ENCODE measurements at regions not wholly inside any gene's neighbourhood (a gene's known extent, or its start where the extent isn't known, plus 50 kb on each side); places are given as distances from the start of the nearest gene placed in this dataset.
A peak's percentile ranks its signal among the peaks of the same experiment; 100 is the strongest.

GRCh38 chr4:180418819-180419531 lies 1824.2 kb upstream of the TENM3 start:
- H3K27ac ChIP-seq (ENCODE audit: low read depth in 2 of 2, low read length in 2 of 2), result no peak overlapping the region
- FAIRE-seq, result no peak
- H3K27me3 ChIP-seq (ENCODE audit: control insufficient read depth, insufficient read depth, low read length), result no peaks in the 10 kb centered on the region
- H3K4me3 ChIP-seq (ENCODE audit: low read length in 3 of 3), result no peak overlapping the region
- H3K9ac ChIP-seq (ENCODE audit: low read length in 3 of 3), result no peak overlapping the region
- H3K4me1 ChIP-seq (ENCODE audit: control insufficient read depth in 2 of 3, insufficient read depth in 2 of 3, low read depth in 1 of 3, low read length in 3 of 3), result no peaks in the 10 kb centered on the region
- H3K9me3 ChIP-seq (ENCODE audit: control insufficient read depth in 2 of 3, insufficient read depth in 1 of 3, low read length in 3 of 3), result no peaks in the 10 kb centered on the region
- TF ChIP-seq, protein P1, sequence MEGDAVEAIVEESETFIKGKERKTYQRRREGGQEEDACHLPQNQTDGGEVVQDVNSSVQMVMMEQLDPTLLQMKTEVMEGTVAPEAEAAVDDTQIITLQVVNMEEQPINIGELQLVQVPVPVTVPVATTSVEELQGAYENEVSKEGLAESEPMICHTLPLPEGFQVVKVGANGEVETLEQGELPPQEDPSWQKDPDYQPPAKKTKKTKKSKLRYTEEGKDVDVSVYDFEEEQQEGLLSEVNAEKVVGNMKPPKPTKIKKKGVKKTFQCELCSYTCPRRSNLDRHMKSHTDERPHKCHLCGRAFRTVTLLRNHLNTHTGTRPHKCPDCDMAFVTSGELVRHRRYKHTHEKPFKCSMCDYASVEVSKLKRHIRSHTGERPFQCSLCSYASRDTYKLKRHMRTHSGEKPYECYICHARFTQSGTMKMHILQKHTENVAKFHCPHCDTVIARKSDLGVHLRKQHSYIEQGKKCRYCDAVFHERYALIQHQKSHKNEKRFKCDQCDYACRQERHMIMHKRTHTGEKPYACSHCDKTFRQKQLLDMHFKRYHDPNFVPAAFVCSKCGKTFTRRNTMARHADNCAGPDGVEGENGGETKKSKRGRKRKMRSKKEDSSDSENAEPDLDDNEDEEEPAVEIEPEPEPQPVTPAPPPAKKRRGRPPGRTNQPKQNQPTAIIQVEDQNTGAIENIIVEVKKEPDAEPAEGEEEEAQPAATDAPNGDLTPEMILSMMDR (IDR thresholded peaks at IDR 0.05; ENCODE audit: borderline replicate concordance, extremely low read depth, insufficient read depth), result no peak
- no peak for DNase-seq
- no peaks in the 10 kb centered on the region for H3K36me3 ChIP-seq (ENCODE audit: control insufficient read depth in 2 of 3, insufficient read depth in 3 of 3, low read length in 3 of 3)
- intact Hi-C loops (cut with DNase I), result no loop called here

DNA sequence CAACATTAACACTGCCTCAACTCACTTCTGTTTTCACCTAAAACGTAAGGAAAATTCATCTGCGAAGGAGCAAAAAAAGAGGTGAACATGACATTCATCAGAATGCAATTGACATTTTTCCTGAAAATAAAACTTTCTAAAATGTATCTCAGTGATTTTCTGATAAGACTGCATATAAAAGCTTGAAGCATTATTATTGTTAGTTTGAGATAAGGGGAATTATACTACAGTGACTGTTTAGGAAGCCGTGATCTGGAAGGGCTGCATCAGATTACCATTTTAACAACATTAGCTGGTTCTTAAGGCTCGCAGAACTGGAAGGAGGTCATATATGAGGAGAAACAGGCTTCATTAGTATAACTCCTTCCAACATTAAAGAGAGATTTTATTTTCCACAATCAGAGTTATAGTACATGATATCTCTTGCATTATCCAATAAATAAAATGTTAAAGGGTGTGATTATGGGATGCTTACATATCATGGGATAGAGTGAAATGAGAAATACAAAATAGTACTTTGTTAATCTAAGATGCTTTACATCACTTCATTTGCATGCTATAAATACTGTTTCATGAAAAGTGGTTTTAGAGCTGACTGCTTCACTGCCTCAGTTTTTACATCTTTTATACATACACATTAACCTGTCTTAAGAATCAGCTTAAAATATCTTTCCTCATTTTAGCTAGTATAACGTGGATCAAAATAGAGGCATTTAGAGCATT lies 1820.1 kb upstream of the TENM3 start:
- no peaks in the 10 kb centered on the region for H3K9me3 ChIP-seq (ENCODE audit: control insufficient read depth in 2 of 3, insufficient read depth in 1 of 3, low read length in 3 of 3)
- peak in 1 of 5 donors; percentile 24 for DNase-seq
- no peak overlapping the region for H3K4me3 ChIP-seq (ENCODE audit: low read length in 3 of 3)
- TF ChIP-seq, protein P1 (IDR thresholded peaks at IDR 0.05; ENCODE audit: borderline replicate concordance, extremely low read depth, insufficient read depth), result no peak
- H3K27ac ChIP-seq (ENCODE audit: low read depth in 2 of 2, low read length in 2 of 2), result no peak overlapping the region
- no peak overlapping the region for H3K9ac ChIP-seq (ENCODE audit: low read length in 3 of 3)
- intact Hi-C loops (cut with DNase I), result no loop called here
- H3K36me3 ChIP-seq (ENCODE audit: control insufficient read depth in 2 of 3, insufficient read depth in 3 of 3, low read length in 3 of 3), result no peaks in the 10 kb centered on the region
- no peaks in the 10 kb centered on the region for H3K4me1 ChIP-seq (ENCODE audit: control insufficient read depth in 2 of 3, insufficient read depth in 2 of 3, low read depth in 1 of 3, low read length in 3 of 3)
- H3K27me3 ChIP-seq (ENCODE audit: control insufficient read depth, insufficient read depth, low read length), result no peaks in the 10 kb centered on the region
- FAIRE-seq, result no peak

DNA sequence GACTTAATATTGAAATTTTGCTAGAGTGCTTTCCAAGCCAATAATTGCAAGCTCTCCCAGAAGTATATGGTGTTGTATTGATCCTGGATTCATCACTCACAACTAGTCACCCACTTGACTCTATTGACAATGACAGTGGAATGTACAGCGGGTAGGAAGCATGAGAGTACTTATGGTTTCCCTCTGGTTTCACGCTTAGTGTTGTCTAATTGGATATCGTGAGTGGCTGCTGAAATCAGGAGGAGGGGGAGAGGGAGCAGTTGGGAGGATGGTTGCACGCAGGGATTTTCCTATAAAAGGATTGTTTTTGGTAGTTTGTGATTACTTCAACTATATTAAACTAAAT lies 1819.5 kb upstream of the TENM3 start:
- Histone ChIP-seq H3K9ac (ENCODE audit: low read length in 3 of 3) (no peak overlapping the region), H3K9me3 (ENCODE audit: control insufficient read depth in 2 of 3, insufficient read depth in 1 of 3, low read length in 3 of 3) (no peaks in the 10 kb centered on the region), H3K36me3 (ENCODE audit: control insufficient read depth in 2 of 3, insufficient read depth in 3 of 3, low read length in 3 of 3) (no peaks in the 10 kb centered on the region), H3K27me3 (ENCODE audit: control insufficient read depth, insufficient read depth, low read length) (no peaks in the 10 kb centered on the region), H3K4me1 (ENCODE audit: control insufficient read depth in 2 of 3, insufficient read depth in 2 of 3, low read depth in 1 of 3, low read length in 3 of 3) (no peaks in the 10 kb centered on the region), H3K4me3 (ENCODE audit: low read length in 3 of 3) (no peak overlapping the region), H3K27ac (ENCODE audit: low read depth in 2 of 2, low read length in 2 of 2) (no peak overlapping the region)
- FAIRE-seq, result no peak
- no peak for DNase-seq
- intact Hi-C loops (cut with DNase I), result no loop called here
- TF ChIP-seq, protein P1 (IDR thresholded peaks at IDR 0.05; ENCODE audit: borderline replicate concordance, extremely low read depth, insufficient read depth), result no peak

All from kidney (tissue), 13 donors.